GM19240 (cell line): ENCODE measurements at regions not wholly inside any gene's neighbourhood (a gene's known extent, or its start where the extent isn't known, plus 50 kb on each side); places are given as distances from the start of the nearest gene placed in this dataset.

Source experiments
- DNase-seq: peaks from one replicate; pipeline ENCODE4 v3.0.0; 2011; ENCODE audit warnings: low spot score; ENCODE audit not compliant: insufficient read length

GRCh38 chr4:167290678-167291077 is 56.4 kb upstream of the SPOCK3 start:
- no peak for DNase-seq

DNA sequence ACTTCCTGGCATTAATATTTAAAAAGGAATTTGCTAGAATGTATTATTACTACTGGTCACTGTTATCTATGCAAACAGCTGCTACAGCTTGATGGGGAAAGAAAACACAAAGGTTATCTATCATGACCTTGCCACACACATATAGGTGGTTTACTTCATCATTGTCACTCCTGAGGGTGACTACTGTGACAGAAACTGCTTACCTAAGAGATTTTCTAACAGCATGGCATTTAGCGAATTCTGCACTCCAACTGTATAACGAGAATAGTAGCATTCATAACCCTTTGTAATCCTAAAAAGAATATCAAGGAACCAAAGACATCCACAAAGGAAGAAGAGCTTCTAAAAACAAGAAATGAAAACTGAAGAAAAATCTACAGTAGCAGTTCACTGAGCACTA is 74.6 kb upstream of the SPOCK3 start:
- DNase-seq, result no peak

GRCh38 chr4:167321299-167321698 is 87.0 kb upstream of the SPOCK3 start:
- DNase-seq, result no peak

DNA sequence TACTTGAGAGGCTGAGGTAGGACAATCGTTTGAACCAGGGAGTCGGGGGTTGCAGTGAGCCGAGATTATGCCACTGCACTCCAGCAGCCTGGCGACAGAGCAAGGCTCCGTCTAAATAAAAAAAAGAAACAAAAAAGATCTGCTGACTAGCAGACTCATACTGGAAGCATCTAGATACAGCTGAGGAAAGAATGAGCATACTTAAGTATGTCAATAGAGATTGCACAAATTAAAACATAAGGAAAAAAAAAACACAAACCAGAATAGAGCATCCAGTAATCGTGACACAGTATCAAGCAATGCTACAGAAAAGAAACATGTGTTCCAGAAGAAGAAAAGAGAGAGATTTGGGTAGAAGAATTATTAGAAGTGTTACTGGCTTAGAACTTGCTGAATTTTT is 105.5 kb upstream of the SPOCK3 start:
- DNase-seq, result no peak

DNA sequence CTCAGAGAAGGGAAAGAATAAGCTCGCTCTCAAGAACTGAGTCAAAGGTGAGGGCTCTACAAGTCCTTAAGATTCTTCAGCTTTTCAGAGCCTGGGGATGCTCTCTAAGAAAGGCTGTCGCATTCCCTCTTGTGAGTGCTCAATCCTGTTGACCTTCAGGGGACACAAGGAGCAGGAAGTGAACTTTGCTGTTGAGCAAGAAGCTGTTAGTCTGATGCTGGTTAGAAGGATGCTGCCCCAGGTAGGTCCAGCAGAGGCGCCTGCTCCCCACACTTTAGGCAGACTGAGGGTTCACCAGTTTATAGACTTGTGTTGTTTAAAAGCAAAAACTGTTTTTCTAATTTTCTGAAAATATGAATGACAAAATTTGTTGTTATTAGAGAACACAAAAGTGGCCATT is 125.4 kb upstream of the SPOCK3 start:
- DNase-seq, result no peak

- DNase-seq, result no peak
Observed at GRCh38 chr4:167379076-167379835, 145.0 kb upstream of the SPOCK3 start.

- DNase-seq, result no peak
Observed at GRCh38 chr4:167380964-167381363, 146.7 kb upstream of the SPOCK3 start.

GRCh38 chr4:167383291-167383690 is 149.0 kb upstream of the SPOCK3 start:
- no peak for DNase-seq

- DNase-seq, result no peak
Observed at GRCh38 chr4:167397586-167397985, 163.3 kb upstream of the SPOCK3 start.

- no peak for DNase-seq
Observed at GRCh38 chr4:167399201-167399600, 164.9 kb upstream of the SPOCK3 start.

DNA sequence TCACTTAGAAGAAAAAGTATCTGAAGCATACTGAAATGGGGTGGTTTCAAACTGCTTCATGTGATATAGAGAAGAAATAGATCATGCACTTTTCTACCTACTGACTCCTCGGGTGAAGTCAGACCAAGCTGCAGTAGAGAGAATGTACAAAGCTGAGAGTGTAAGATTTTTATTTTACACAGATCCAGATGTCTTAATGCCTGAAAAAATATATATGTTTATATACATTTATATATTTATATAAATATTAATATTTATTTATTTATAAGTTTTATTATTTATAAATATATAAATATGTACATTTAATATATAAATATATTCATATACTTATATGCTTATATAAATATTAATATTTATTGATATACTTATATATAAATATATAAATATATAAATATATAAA is 171.9 kb upstream of the SPOCK3 start:
- DNase-seq, result no peak

- DNase-seq, result no peak
Observed at GRCh38 chr4:167415461-167415860, 181.2 kb upstream of the SPOCK3 start.

- DNase-seq, result no peak
Observed at GRCh38 chr4:167419468-167420140, 185.3 kb upstream of the SPOCK3 start.

GRCh38 chr4:167421201-167421600 is 186.9 kb upstream of the SPOCK3 start:
- DNase-seq, result no peak

- DNase-seq, result no peak
Observed at GRCh38 chr4:167424341-167425256, 190.3 kb upstream of the SPOCK3 start.

GRCh38 chr4:167428156-167428555 is 193.9 kb upstream of the SPOCK3 start:
- no peak for DNase-seq

GRCh38 chr4:167431371-167431770 is 197.1 kb upstream of the SPOCK3 start:
- no peak for DNase-seq

DNA sequence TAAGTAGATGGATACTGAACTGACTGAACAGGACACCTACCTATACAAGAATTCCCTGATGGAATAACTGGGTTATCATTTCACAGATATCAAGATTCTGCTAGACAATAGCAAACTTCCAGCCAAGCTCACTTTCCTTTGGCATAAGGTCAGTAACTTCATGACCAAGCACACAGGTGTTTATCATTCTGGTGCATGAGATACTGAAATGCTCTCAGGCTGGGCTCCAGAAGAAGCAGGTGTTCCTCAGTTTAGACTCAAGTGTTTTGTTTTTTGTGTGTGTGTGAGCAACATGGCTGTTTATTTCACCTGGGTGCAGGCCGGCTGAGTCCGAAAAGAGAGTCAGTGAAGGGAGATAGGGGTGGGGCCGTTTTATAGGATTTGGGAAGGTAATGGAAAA is 201.5 kb upstream of the SPOCK3 start:
- DNase-seq, result no peak

DNA sequence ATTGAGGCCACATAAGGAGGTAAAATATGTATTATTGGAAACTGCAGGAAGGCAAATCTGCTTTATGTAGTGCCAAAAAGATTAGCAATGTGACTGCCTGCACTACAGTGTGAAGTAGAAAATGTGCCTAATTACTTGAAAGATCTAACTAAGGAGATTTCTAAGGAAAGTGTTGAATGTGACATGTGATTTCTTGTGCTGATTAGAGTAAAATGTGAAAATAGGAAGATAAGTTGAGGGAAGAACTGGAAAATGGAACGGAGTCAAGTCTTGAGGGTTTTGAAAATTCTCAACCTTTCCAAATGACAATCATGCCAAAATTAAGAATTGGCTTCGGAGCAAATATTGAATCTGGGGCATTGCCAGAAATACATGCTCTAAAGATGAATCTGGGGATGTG is 209.5 kb upstream of the SPOCK3 start:
- no peak for DNase-seq

- DNase-seq, result no peak
Observed at GRCh38 chr4:167452922-167453430, 218.7 kb upstream of the SPOCK3 start.

DNA sequence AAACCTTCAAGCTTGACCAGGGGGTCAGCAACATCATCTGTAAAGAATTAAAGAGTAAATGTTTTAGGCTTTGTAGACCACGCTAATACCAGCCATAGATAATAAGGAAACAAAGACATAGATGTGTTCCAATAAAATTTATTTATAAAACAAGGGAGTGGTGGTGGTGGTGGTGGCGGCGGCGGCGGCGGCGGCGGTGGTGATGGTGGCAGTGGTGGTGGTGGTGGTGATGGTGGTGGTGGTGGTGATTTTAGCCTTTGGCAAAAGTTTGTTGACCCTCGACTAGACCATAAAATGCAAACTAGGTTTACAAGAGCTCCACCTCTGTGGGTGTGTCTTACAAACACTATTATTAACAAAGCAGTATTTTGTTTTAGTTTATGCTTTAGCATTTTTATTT is 222.3 kb upstream of the SPOCK3 start:
- DNase-seq, result no peak

GRCh38 chr4:167469436-167469835 is 235.1 kb upstream of the SPOCK3 start:
- DNase-seq, result no peak
